Endothelial cell of umbilical vein (primary cell): ENCODE measurements at regions not wholly inside any gene's neighbourhood (a gene's known extent, or its start where the extent isn't known, plus 50 kb on each side); places are given as distances from the start of the nearest gene placed in this dataset.

ENCODE experiments used
- BruUV-seq: library from RNA; stranded (reverse); fragments of 400-500 nt; replicated peaks from 2 replicates; lab custom pipeline; 2021; lab: Mats Ljungman, UMichigan
- CTCF ChIA-PET: fragments of 300-600, 350-600 bp; sonication (Branson Sonifier 250); formaldehyde crosslinking; loops from one replicate; lab custom pipeline; 2021; ENCODE audit warnings: antibody characterized with exemption, inconsistent platforms; lab: Charles Lee
- POLR2A ChIA-PET: fragments of 300-600, 350-600 bp; sonication (Branson Sonifier 250); formaldehyde crosslinking; loops from one replicate; lab custom pipeline; 2021; ENCODE audit warnings: antibody characterized with exemption, inconsistent platforms; lab: Charles Lee
- DNase-seq: peaks from one replicate; pipeline ENCODE4 v3.0.0-alpha.2; 2011; ENCODE audit warnings: low read depth, low spot score
- FAIRE-seq: peaks from 2 replicates; lab custom pipeline; 2011; peaks lifted over from hg19 to GRCh38; lab: Jason Lieb, UNC
- H2AFZ ChIP-seq: 2 replicates; pipeline ENCODE4 v1.6.0; 2012; ENCODE audit warnings: low read depth, low read length, control low read depth, inconsistent platforms
- H3K27ac ChIP-seq: 2 replicates; pipeline ENCODE4 v1.5.1; 2011; ENCODE audit warnings: low read depth, mild to moderate bottlenecking, control low read depth, low read length, moderate library complexity; ENCODE audit not compliant: insufficient read depth
- H3K27me3 ChIP-seq, 2 experiments: 2 replicates each; pipeline versions ENCODE4 v1.6.0 to v1.6.1; 2011; ENCODE audit warnings: low read length in 2 of 2, mixed read lengths in 1 of 2; ENCODE audit not compliant: control insufficient read depth in 2 of 2, insufficient read depth in 2 of 2
- H3K36me3 ChIP-seq, 2 experiments: 2 replicates in 1 of 2; 3 replicates in 1 of 2; pipeline ENCODE4 v1.5.1; 2011; ENCODE audit warnings: low read length in 2 of 2, mild to moderate bottlenecking in 1 of 2, moderate library complexity in 1 of 2; ENCODE audit not compliant: control insufficient read depth in 2 of 2, insufficient read depth in 2 of 2; ENCODE audit errors: extremely low read depth in 1 of 2
- H3K4me1 ChIP-seq: 3 replicates; pipeline ENCODE4 v1.5.1; 2011; ENCODE audit warnings: mild to moderate bottlenecking, low read length; ENCODE audit not compliant: control insufficient read depth, insufficient read depth; ENCODE audit errors: extremely low read depth
- H3K4me2 ChIP-seq: 2 replicates; pipeline ENCODE4 v1.6.1; 2011; ENCODE audit warnings: low read length, control low read depth, mixed read lengths; ENCODE audit not compliant: insufficient read depth
- H3K4me3 ChIP-seq, 3 experiments: fragments of 200-600 bp in 1 of 3; sonication (generic), shearing (Covaris generic) in 1 of 3; replicated peaks in 1 of 3; 2 replicates each; pipeline ENCODE4 v1.5.1; 2011 to 2016; ENCODE audit warnings: control low read depth in 3 of 3, low read length in 3 of 3, mild to moderate bottlenecking in 2 of 3, inconsistent platforms in 1 of 3, low read depth in 1 of 3, moderate library complexity in 1 of 3; ENCODE audit not compliant: insufficient read depth in 1 of 3
- H3K79me2 ChIP-seq: 2 replicates; pipeline ENCODE4 v1.6.0; 2012; ENCODE audit warnings: low read length, inconsistent platforms; ENCODE audit not compliant: control insufficient read depth, insufficient read depth
- H3K9ac ChIP-seq: replicated peaks from 2 replicates; pipeline ENCODE3; 2011; ENCODE audit warnings: low read length, control low read depth; ENCODE audit not compliant: insufficient read depth; ENCODE audit errors: extremely low read depth
- H3K9me1 ChIP-seq: replicated peaks from 3 replicates; pipeline ENCODE4 v1.6.0; 2011; ENCODE audit warnings: mild to moderate bottlenecking, low read length; ENCODE audit not compliant: control insufficient read depth, insufficient read depth; ENCODE audit errors: extremely low read depth
- H3K9me3 ChIP-seq: replicated peaks from 2 replicates; pipeline ENCODE4 v1.5.1; 2012; ENCODE audit warnings: low read length, inconsistent platforms; ENCODE audit not compliant: control insufficient read depth, insufficient read depth
- H4K20me1 ChIP-seq: replicated peaks from 2 replicates; pipeline ENCODE3; 2011; ENCODE audit warnings: mild to moderate bottlenecking, low read length; ENCODE audit not compliant: control insufficient read depth, insufficient read depth; ENCODE audit errors: extremely low read depth
- CTCF ChIP-seq, 2 donors: IDR thresholded peaks; 1 replicate in 1 of 2; 2 replicates in 1 of 2; pipeline ENCODE4 v1.5.1; 2011; ENCODE audit warnings: low read length in 2 of 2, mild to moderate bottlenecking in 2 of 2, moderate library complexity in 2 of 2, control low read depth in 1 of 2, inconsistent platforms in 1 of 2, low read depth in 1 of 2; ENCODE audit not compliant: insufficient read depth in 1 of 2; ENCODE audit errors: extremely low read depth in 1 of 2
- EZH2 ChIP-seq: IDR thresholded peaks from 2 replicates; pipeline ENCODE4 v1.6.1; 2012; ENCODE audit warnings: borderline replicate concordance, low read depth, mild to moderate bottlenecking, moderate library complexity, low read length, inconsistent platforms; ENCODE audit not compliant: severe bottlenecking
- FOS ChIP-seq: IDR thresholded peaks from 2 replicates; pipeline ENCODE4 v1.6.1; 2011; ENCODE audit warnings: mild to moderate bottlenecking, low read length, moderate library complexity, borderline replicate concordance; ENCODE audit not compliant: insufficient read depth
- GATA2 ChIP-seq: IDR thresholded peaks from 2 replicates; pipeline ENCODE4 v1.7.0; 2011; ENCODE audit warnings: low read depth, mild to moderate bottlenecking, moderate library complexity, mixed read lengths, low read length; ENCODE audit not compliant: insufficient read length, insufficient read depth
- JUN ChIP-seq: IDR thresholded peaks from 2 replicates; pipeline ENCODE4 v1.6.1; 2011; ENCODE audit warnings: borderline replicate concordance, low read depth; ENCODE audit not compliant: insufficient read length, insufficient read depth
- MAX ChIP-seq: IDR thresholded peaks from 2 replicates; pipeline ENCODE4 v1.6.1; 2011; ENCODE audit not compliant: insufficient read depth, insufficient read length
- MYC ChIP-seq: IDR thresholded peaks from one replicate; pipeline ENCODE4 v1.6.1; 2011; ENCODE audit warnings: mild to moderate bottlenecking, low read depth, low read length
- POLR2A ChIP-seq: IDR thresholded peaks from 2 replicates; pipeline ENCODE4 v1.6.1; 2012; ENCODE audit warnings: low read depth, mild to moderate bottlenecking, control low read depth, low read length
- POLR2AphosphoS5 ChIP-seq: IDR thresholded peaks from 2 replicates; pipeline ENCODE4 v1.6.1; 2012; ENCODE audit warnings: low read depth, mild to moderate bottlenecking, control low read depth, low read length, moderate library complexity; ENCODE audit not compliant: insufficient read depth
- dilution Hi-C: fragments of 300-500 bp; cut with MboI; formaldehyde crosslinking; loops from one replicate; pipeline ENCODE4 v1.15.0; 2019; ENCODE audit warnings: low sequenced_read_pairs; ENCODE audit not compliant: extremely low pct_ligation_motif_present
- intact Hi-C: fragments of 100-400 bp; cut with micrococcal nuclease; formaldehyde crosslinking; loops from one replicate; pipeline ENCODE4 v1.10.0; 2022

- CTCF ChIA-PET, result no interaction called here
- no peak overlapping the region for H3K27ac ChIP-seq
- POLR2A ChIA-PET, result no interaction called here
- H4K20me1 ChIP-seq, result no peaks in the 10 kb centered on the region
- no peak overlapping the region for H3K9ac ChIP-seq
- H3K4me2 ChIP-seq, result no peak overlapping the region
- no peak for FAIRE-seq
- H2AFZ ChIP-seq, result no peak overlapping the region
- no peaks in the 10 kb centered on the region for H3K79me2 ChIP-seq
- H3K9me1 ChIP-seq, result no peaks in the 10 kb centered on the region
- no peak overlapping the region for H3K4me3 ChIP-seq
- TF ChIP-seq EZH2 (no peak), POLR2AphosphoS5 (no peak), CTCF (IDR thresholded peaks at IDR 0.05; ENCODE audit: extremely low read depth in 1 of 2, insufficient read depth in 1 of 2, low read depth in 1 of 2, low read length in 2 of 2) (no peak), MAX (no peak), FOS (no peak), MYC (no peak), GATA2 (no peak), JUN (no peak), POLR2A (no peak)
- no TSS peak for BruUV-seq
- dilution Hi-C loops, result no loop called here
- DNase-seq, result no peak
- no peaks in the 10 kb centered on the region for H3K36me3 ChIP-seq
- H3K4me1 ChIP-seq, result no peaks in the 10 kb centered on the region
- intact Hi-C loops, result no loop called here
- no peaks in the 10 kb centered on the region for H3K27me3 ChIP-seq
- no peaks in the 10 kb centered on the region for H3K9me3 ChIP-seq
Observed at GRCh38 chr13:103799028-103799427, 732.8 kb upstream of the SLC10A2 start.
